ENCODE measurements at regions not wholly inside any gene's neighbourhood (a gene's known extent, or its start where the extent isn't known, plus 50 kb on each side); places are given as distances from the start of the nearest gene placed in this dataset.

DNA sequence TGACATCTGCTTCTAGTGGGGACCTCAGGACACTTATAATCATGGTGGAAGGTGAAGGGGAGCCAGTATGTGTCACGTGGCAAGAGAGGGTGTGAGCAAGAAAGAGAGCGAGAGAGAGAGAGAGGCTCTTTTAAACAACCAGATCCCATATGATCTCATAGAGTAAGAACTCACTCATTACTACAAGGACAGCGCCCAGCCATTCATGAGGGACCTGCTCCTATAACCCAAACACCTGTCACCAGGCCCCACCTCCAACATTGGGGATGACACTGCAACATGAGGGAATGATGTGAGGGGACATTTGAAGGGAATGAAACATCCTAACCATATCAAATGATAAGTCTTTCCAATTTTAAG, 427.5 kb downstream of the EFNA5 start:
- no peaks in the 10 kb centered on the region for H3K9me3 ChIP-seq
- no peaks in the 10 kb centered on the region for H3K27me3 ChIP-seq (replicated peaks; ENCODE audit: insufficient read depth)
- no peak for DNase-seq (ENCODE audit: low spot score)
- intact Hi-C loops (cut with DNase I), result no loop called here
- TF ChIP-seq POLR2A (IDR thresholded peaks at IDR 0.05) (no peak), POLR2AphosphoS5 (IDR thresholded peaks at IDR 0.05) (no peak)
- TF ChIP-seq, protein P1, sequence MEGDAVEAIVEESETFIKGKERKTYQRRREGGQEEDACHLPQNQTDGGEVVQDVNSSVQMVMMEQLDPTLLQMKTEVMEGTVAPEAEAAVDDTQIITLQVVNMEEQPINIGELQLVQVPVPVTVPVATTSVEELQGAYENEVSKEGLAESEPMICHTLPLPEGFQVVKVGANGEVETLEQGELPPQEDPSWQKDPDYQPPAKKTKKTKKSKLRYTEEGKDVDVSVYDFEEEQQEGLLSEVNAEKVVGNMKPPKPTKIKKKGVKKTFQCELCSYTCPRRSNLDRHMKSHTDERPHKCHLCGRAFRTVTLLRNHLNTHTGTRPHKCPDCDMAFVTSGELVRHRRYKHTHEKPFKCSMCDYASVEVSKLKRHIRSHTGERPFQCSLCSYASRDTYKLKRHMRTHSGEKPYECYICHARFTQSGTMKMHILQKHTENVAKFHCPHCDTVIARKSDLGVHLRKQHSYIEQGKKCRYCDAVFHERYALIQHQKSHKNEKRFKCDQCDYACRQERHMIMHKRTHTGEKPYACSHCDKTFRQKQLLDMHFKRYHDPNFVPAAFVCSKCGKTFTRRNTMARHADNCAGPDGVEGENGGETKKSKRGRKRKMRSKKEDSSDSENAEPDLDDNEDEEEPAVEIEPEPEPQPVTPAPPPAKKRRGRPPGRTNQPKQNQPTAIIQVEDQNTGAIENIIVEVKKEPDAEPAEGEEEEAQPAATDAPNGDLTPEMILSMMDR (IDR thresholded peaks at IDR 0.05), result no peak
- H3K4me1 ChIP-seq (replicated peaks), result no peaks in the 10 kb centered on the region
- H3K27ac ChIP-seq, result no peak overlapping the region
- no peak overlapping the region for H3K4me3 ChIP-seq
- 100% methylated on average over 3 of the region's 3 CpGs for WGBS
- H3K36me3 ChIP-seq, result no peaks in the 10 kb centered on the region

DNA sequence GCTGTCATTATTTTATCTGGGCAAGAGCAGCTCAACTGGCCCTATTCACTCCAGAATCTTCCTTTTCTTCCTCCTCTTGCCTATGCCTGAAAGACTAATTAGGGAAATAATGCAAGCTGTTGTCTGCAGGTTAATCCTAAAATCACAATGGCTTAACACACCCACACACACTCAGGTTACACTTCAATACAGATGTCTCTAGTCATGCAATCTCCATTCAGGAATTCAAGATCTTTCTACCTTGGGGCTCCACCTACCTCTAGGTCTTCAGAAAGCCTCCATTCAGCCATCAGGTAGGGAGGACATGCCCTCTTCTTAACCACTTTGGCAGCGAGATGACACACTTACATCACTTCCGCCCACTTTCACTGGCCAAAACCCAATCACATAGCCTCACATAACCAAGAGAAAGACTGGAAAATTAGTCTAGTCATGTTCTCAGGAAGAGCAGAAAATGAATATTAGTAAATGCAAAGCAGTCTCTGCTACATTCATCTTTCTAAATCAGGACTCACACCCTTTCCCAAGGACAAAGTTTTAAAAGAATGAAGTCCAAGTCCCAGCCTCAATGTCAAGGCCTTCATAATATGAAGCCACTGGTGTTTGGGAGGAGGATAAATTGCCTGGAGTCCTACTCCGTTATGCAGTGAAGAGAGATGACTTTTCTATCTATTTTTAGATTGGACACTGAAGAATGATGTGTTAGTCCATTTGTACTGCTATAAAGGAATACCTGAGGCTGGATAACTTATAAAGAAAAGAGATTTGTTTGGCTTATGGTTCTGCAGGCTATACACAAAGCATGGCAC, 428.1 kb downstream of the EFNA5 start:
- intact Hi-C loops (cut with DNase I), result no loop called here
- 83% methylated on average over 3 of the region's 3 CpGs for WGBS
- Histone ChIP-seq H3K36me3 (no peaks in the 10 kb centered on the region), H3K4me1 (replicated peaks) (no peaks in the 10 kb centered on the region), H3K9me3 (no peaks in the 10 kb centered on the region), H3K27ac (no peak overlapping the region), H3K27me3 (replicated peaks; ENCODE audit: insufficient read depth) (no peaks in the 10 kb centered on the region), H3K4me3 (no peak overlapping the region)
- DNase-seq (ENCODE audit: low spot score), result no peak
- TF ChIP-seq, protein P1 (IDR thresholded peaks at IDR 0.05), result no peak
- TF ChIP-seq POLR2AphosphoS5 (IDR thresholded peaks at IDR 0.05) (no peak), POLR2A (IDR thresholded peaks at IDR 0.05) (no peak)

DNA sequence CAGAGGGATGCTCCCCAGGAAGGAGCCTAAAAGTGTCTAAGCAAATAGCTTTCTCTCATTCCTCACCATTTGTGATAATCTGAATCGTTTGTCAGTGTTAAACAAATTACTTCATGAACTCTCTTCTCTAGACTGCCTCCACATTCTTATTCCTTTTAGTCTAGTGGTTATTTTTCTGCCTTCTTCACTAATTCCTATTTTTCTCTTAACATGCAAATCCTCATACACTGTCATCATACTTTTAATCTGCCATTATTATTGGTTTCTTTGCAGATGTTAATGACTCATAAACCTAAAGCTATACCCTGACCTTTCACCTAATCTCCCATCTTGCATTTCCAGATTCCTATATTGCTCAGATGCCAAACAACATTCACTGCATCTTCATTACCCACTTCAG, 428.9 kb downstream of the EFNA5 start:
- TF ChIP-seq POLR2A (IDR thresholded peaks at IDR 0.05) (no peak), POLR2AphosphoS5 (IDR thresholded peaks at IDR 0.05) (no peak)
- TF ChIP-seq, protein P1 (IDR thresholded peaks at IDR 0.05), result no peak
- H3K27ac ChIP-seq, result no peak overlapping the region
- H3K4me3 ChIP-seq, result no peak overlapping the region
- no peaks in the 10 kb centered on the region for H3K27me3 ChIP-seq (replicated peaks; ENCODE audit: insufficient read depth)
- no peaks in the 10 kb centered on the region for H3K9me3 ChIP-seq
- DNase-seq (ENCODE audit: low spot score), result no peak
- no peaks in the 10 kb centered on the region for H3K4me1 ChIP-seq (replicated peaks)
- H3K36me3 ChIP-seq, result no peaks in the 10 kb centered on the region
- intact Hi-C loops (cut with DNase I), result no loop called here
- WGBS, result 60% methylated on average over 1 of the region's 1 CpG

DNA sequence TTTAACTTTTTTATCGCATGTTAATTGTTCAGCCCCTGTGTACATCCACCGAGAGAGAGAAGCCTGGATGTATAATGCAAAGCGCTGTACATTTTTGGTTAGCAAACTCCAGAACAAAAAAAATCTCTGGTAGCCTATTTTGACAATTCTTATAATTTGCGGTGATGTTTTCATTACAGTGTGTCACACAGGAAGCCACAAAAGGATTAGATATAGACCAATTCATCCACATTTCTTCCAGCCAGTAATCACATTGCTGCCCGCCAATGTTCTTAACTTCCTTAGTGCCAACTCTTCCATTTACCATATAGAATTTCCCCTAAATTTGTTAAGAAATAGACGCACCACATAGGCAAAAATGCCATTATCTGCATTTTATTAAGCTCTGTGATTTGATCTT, 435.6 kb downstream of the EFNA5 start:
- H3K27me3 ChIP-seq (replicated peaks; ENCODE audit: insufficient read depth), result no peaks in the 10 kb centered on the region
- H3K4me1 ChIP-seq (replicated peaks), result no peaks in the 10 kb centered on the region
- no peak for TF ChIP-seq POLR2A (IDR thresholded peaks at IDR 0.05)
- TF ChIP-seq POLR2AphosphoS5 (IDR thresholded peaks at IDR 0.05), result no peak
- TF ChIP-seq, protein P1 (IDR thresholded peaks at IDR 0.05), result no peak
- WGBS, result 97% methylated on average over 6 of the region's 6 CpGs
- no peaks in the 10 kb centered on the region for H3K9me3 ChIP-seq
- no peaks in the 10 kb centered on the region for H3K36me3 ChIP-seq
- H3K27ac ChIP-seq, result no peak overlapping the region
- intact Hi-C loops (cut with DNase I), result no loop called here
- DNase-seq (ENCODE audit: low spot score), result no peak
- H3K4me3 ChIP-seq, result no peak overlapping the region

DNA sequence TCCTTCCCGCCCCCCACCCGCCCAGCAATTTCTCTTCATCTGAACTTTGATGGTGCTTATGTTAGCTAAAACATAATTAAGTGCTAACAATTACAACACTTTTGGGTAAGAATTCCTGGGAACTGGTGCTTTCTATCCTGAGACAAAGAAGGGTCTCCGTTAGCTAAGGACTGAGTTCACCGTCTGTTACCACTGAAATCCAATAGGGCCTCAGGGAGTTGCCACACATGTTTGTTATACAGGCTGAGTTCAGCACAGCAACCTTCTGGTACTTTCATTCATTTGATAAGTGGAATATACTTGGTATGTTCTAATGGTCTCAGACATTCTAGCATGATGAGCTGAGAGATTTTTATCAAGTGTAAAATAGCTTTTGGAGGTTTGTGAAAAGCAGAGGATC, 437.9 kb downstream of the EFNA5 start:
- intact Hi-C loops (cut with DNase I), result no loop called here
- no peak for DNase-seq (ENCODE audit: low spot score)
- Histone ChIP-seq H3K4me3 (no peak overlapping the region), H3K36me3 (no peaks in the 10 kb centered on the region), H3K27me3 (replicated peaks; ENCODE audit: insufficient read depth) (no peaks in the 10 kb centered on the region), H3K27ac (no peak overlapping the region), H3K4me1 (replicated peaks) (no peaks in the 10 kb centered on the region), H3K9me3 (no peaks in the 10 kb centered on the region)
- 81% methylated on average over 4 of the region's 4 CpGs for WGBS
- TF ChIP-seq POLR2AphosphoS5 (IDR thresholded peaks at IDR 0.05) (no peak), POLR2A (IDR thresholded peaks at IDR 0.05) (no peak)
- TF ChIP-seq, protein P1 (IDR thresholded peaks at IDR 0.05), result no peak
